ENCODE measurements at regions not wholly inside any gene's neighbourhood (a gene's known extent, or its start where the extent isn't known, plus 50 kb on each side); places are given as distances from the start of the nearest gene placed in this dataset.

DNA sequence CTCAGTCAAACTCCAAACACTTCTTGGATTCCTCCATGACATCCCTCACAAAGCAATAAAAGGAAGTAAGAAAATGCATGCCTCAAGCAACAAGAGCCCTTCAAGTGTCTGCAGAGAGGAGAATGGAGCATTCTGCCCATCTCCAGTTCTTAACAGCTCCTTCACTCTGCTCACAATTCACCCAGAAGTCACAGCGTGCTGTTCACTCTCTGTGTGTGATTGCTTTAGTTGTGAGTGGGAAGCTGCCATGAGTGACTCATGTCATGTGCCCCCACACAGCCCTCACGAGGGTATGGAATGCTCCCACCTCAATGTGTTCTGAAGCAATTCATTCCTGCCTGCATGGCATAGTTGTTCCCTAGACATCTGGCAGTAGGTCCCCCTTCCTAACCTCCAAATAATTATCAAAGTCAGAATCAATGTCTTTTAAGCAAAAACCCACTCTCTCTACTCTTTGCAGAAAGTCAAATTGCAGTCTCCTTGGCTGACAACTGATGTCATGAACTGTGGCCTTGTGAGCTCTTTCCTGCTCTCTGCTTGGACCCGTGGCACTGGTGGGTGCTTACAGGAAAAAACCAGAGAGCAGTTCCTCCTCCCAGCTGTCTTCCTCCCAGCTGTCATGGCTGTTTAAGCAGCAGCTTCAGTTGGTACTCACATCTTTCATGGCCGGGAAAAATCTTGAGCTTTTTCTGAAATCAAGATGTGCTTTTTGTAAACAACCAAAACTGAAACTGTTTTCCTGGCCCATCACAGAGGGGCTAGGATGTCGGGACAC is 112.1 kb upstream of the SPON1 start:
- Histone ChIP-seq H3K36me3 (ENCODE audit: insufficient read depth, low read length) (no peaks in the 10 kb centered on the region; the same call in 1 of the 2 replicates), H3K4me1 (ENCODE audit: insufficient read depth, low read length, poor library complexity, severe bottlenecking) (peaks cover 66% of the 10 kb centered on the region), H3K27ac (ENCODE audit: low read depth, low read length, poor library complexity, severe bottlenecking) (peak overlapping the region; percentile 35), H3K9me3 (ENCODE audit: low read length) (no peaks in the 10 kb centered on the region), H3K79me2 (ENCODE audit: insufficient read depth, low read depth, low read length) (no peaks in the 10 kb centered on the region), H2AFZ (ENCODE audit: low read length) (peak overlapping the region; percentile 98), H4K20me1 (ENCODE audit: insufficient read depth, low read length) (no peaks in the 10 kb centered on the region), H3K4me3 (ENCODE audit: low read depth, low read length, poor library complexity, severe bottlenecking) (peak overlapping the region; percentile 12), H3K4me2 (ENCODE audit: low read length) (peak overlapping the region; percentile 51), H3K9me2 (ENCODE audit: insufficient read depth, low read length) (no peaks in the 10 kb centered on the region)
- ChIA-PET CTCF (ENCODE audit: unreplicated experiment) (interaction anchor here (0.6 to 1.6 kb wide), 4 partner anchors 10 to 382 kb away, joined by 3 to 5 read pairs (median 4); no protein-coding TSS in a partner anchor), POLR2A (interaction anchor here (0.7 to 2.3 kb wide), 11 partner anchors 9 to 405 kb away, joined by 3 to 11 read pairs (median 4); no protein-coding TSS in a partner anchor)
- no peak for TF ChIP-seq EZH2phosphoT487 (IDR thresholded peaks at IDR 0.05; ENCODE audit: borderline replicate concordance, low read depth, low read length)
- TF ChIP-seq, protein P1, sequence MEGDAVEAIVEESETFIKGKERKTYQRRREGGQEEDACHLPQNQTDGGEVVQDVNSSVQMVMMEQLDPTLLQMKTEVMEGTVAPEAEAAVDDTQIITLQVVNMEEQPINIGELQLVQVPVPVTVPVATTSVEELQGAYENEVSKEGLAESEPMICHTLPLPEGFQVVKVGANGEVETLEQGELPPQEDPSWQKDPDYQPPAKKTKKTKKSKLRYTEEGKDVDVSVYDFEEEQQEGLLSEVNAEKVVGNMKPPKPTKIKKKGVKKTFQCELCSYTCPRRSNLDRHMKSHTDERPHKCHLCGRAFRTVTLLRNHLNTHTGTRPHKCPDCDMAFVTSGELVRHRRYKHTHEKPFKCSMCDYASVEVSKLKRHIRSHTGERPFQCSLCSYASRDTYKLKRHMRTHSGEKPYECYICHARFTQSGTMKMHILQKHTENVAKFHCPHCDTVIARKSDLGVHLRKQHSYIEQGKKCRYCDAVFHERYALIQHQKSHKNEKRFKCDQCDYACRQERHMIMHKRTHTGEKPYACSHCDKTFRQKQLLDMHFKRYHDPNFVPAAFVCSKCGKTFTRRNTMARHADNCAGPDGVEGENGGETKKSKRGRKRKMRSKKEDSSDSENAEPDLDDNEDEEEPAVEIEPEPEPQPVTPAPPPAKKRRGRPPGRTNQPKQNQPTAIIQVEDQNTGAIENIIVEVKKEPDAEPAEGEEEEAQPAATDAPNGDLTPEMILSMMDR (conservative IDR thresholded peaks at IDR 0.05; ENCODE audit: low read length): no peak
- intact Hi-C loops (cut with micrococcal nuclease; ENCODE audit: unreplicated experiment): no loop called here
- peak; percentile 78 for DNase-seq (ENCODE audit: low spot score)
- BruUV-seq (replicated peaks): no TSS peak

DNA sequence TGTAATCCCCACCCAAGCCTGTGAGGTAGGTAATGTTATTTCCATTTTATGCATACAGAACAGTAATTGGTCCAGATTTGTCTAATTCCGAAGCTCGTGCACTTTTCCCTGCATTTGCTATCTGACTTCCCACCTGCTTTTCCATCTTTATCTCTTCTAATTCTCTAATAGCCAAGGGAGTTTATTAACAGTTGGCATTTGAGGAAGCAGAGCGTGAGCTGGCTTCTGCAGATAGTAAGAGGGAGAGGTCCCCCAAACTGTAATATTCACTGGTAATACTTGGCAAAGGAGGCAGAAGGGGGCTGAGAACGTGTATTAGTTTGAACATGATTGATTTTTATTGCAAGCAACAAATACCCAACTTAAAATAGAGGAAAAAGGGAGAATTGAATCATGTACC is 110.8 kb upstream of the SPON1 start:
- H3K36me3 ChIP-seq (ENCODE audit: insufficient read depth, low read length): no peaks in the 10 kb centered on the region
- H3K4me1 ChIP-seq (ENCODE audit: insufficient read depth, low read length, poor library complexity, severe bottlenecking): peaks cover 74% of the 10 kb centered on the region
- ChIA-PET CTCF (ENCODE audit: unreplicated experiment) (interaction anchor here (1.1 to 1.6 kb wide), 3 partner anchors 9 to 75 kb away, joined by 3 to 5 read pairs (median 4); no protein-coding TSS in a partner anchor), POLR2A (interaction anchor here (0.7 to 2.3 kb wide), 5 partner anchors 7 to 60 kb away, joined by 3 to 5 read pairs (median 3); no protein-coding TSS in a partner anchor)
- H3K9me2 ChIP-seq (ENCODE audit: insufficient read depth, low read length): no peaks in the 10 kb centered on the region
- no peaks in the 10 kb centered on the region for H3K79me2 ChIP-seq (ENCODE audit: insufficient read depth, low read depth, low read length)
- H3K27ac ChIP-seq (ENCODE audit: low read depth, low read length, poor library complexity, severe bottlenecking): no peak overlapping the region
- no peaks in the 10 kb centered on the region for H3K9me3 ChIP-seq (ENCODE audit: low read length)
- peak overlapping the region; percentile 17; the same call in 1 of the 2 replicates for H3K4me2 ChIP-seq (ENCODE audit: low read length)
- no peak overlapping the region for H3K4me3 ChIP-seq (ENCODE audit: low read depth, low read length, poor library complexity, severe bottlenecking)
- no TSS peak for BruUV-seq (replicated peaks)
- peak overlapping the region; percentile 98; the same call in 1 of the 2 replicates for H2AFZ ChIP-seq (ENCODE audit: low read length)
- H4K20me1 ChIP-seq (ENCODE audit: insufficient read depth, low read length): no peaks in the 10 kb centered on the region
- intact Hi-C loops (cut with micrococcal nuclease; ENCODE audit: unreplicated experiment): no loop called here
- TF ChIP-seq EZH2phosphoT487 (IDR thresholded peaks at IDR 0.05; ENCODE audit: borderline replicate concordance, low read depth, low read length): no peak
- TF ChIP-seq, protein P1 (conservative IDR thresholded peaks at IDR 0.05; ENCODE audit: low read length): no peak
- DNase-seq (ENCODE audit: low spot score): no peak

DNA sequence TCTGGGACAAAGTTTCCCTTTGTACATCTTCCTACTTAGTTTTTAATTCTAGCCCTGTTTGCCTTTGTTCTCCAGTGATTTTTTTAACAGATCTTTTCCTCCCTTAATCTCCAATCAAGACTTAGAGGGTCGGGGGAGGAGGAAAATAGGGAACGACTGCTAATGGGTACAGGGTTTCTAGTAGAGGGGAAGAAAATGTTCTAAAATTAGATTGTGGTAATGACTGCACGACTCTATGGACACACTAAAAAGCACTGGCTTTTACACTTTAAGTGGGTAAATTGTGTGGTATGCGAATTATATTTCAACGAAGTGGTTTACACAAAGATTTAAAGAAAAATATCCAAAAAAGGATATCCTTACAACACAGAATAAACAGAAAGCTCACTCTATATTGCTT is 110.0 kb upstream of the SPON1 start:
- no peak for DNase-seq (ENCODE audit: low spot score)
- Histone ChIP-seq H4K20me1 (ENCODE audit: insufficient read depth, low read length) (no peaks in the 10 kb centered on the region), H3K79me2 (ENCODE audit: insufficient read depth, low read depth, low read length) (no peaks in the 10 kb centered on the region), H3K36me3 (ENCODE audit: insufficient read depth, low read length) (no peaks in the 10 kb centered on the region), H3K4me3 (ENCODE audit: low read depth, low read length, poor library complexity, severe bottlenecking) (no peak overlapping the region), H3K9me3 (ENCODE audit: low read length) (no peaks in the 10 kb centered on the region), H2AFZ (ENCODE audit: low read length) (peak overlapping the region; percentile 98; the same call in 1 of the 2 replicates), H3K4me1 (ENCODE audit: insufficient read depth, low read length, poor library complexity, severe bottlenecking) (peaks cover 80% of the 10 kb centered on the region), H3K27ac (ENCODE audit: low read depth, low read length, poor library complexity, severe bottlenecking) (no peak overlapping the region), H3K4me2 (ENCODE audit: low read length) (peak overlapping the region; percentile 17), H3K9me2 (ENCODE audit: insufficient read depth, low read length) (no peaks in the 10 kb centered on the region)
- POLR2A ChIA-PET: interaction anchor here (0.7 to 1.7 kb wide), 4 partner anchors 8 to 28 kb away, joined by 3 to 6 read pairs (median 4); no protein-coding TSS in a partner anchor
- BruUV-seq (replicated peaks): no TSS peak
- no peak for TF ChIP-seq EZH2phosphoT487 (IDR thresholded peaks at IDR 0.05; ENCODE audit: borderline replicate concordance, low read depth, low read length)
- TF ChIP-seq, protein P1 (conservative IDR thresholded peaks at IDR 0.05; ENCODE audit: low read length): no peak
- CTCF ChIA-PET (ENCODE audit: unreplicated experiment): no interaction called here
- intact Hi-C loops (cut with micrococcal nuclease; ENCODE audit: unreplicated experiment): no loop called here
